Trophoblast cell (in vitro differentiated cells and primary cell): ENCODE measurements at regions not wholly inside any gene's neighbourhood (a gene's known extent, or its start where the extent isn't known, plus 50 kb on each side); places are given as distances from the start of the nearest gene placed in this dataset.
"Not testable (repeated sequence)": the region's sequence is repeated elsewhere in the genome, so short reads cannot be mapped to it uniquely, and the experiment has no call there.

Experiments used
- DNase-seq, 2 donors: peaks; one replicate each; pipeline ENCODE4 v3.0.0-alpha.2; 2016
- H2AFZ ChIP-seq: 2 replicates; pipeline ENCODE4 v1.6.1; 2013; ENCODE audit warnings: low read length, moderate library complexity, mild to moderate bottlenecking; ENCODE audit not compliant: insufficient read depth, poor library complexity
- H2AK5ac ChIP-seq: 2 replicates; pipeline ENCODE4 v1.6.1; 2013; ENCODE audit warnings: mild to moderate bottlenecking, low read length
- H2BK120ac ChIP-seq: 2 replicates; pipeline ENCODE4 v1.6.1; 2013; ENCODE audit warnings: low read length, mild to moderate bottlenecking, moderate library complexity; ENCODE audit not compliant: insufficient read depth, poor library complexity
- H2BK12ac ChIP-seq: 2 replicates; pipeline ENCODE4 v1.6.1; 2013; ENCODE audit warnings: mild to moderate bottlenecking, low read length, moderate library complexity
- H2BK5ac ChIP-seq: 2 replicates; pipeline ENCODE4 v1.6.1; 2013; ENCODE audit warnings: low read length, low read depth, moderate library complexity, mild to moderate bottlenecking; ENCODE audit not compliant: poor library complexity
- H3K14ac ChIP-seq: 2 replicates; pipeline ENCODE4 v1.6.1; 2013; ENCODE audit warnings: mild to moderate bottlenecking, low read length
- H3K18ac ChIP-seq: 2 replicates; pipeline ENCODE4 v1.6.1; 2013; ENCODE audit warnings: mild to moderate bottlenecking, low read length
- H3K23ac ChIP-seq: 2 replicates; pipeline ENCODE4 v1.6.1; 2013; ENCODE audit warnings: low read length
- H3K27ac ChIP-seq: 2 replicates; pipeline ENCODE4 v1.5.1; 2013; ENCODE audit warnings: low read depth, mild to moderate bottlenecking, inconsistent platforms, low read length, moderate library complexity
- H3K27me3 ChIP-seq: 2 replicates; pipeline ENCODE4 v1.6.1; 2013; ENCODE audit warnings: inconsistent platforms, mild to moderate bottlenecking, low read length, moderate library complexity; ENCODE audit not compliant: insufficient read depth
- H3K36me3 ChIP-seq, 2 experiments: 1 replicate in 1 of 2; 2 replicates in 1 of 2; pipeline ENCODE4 v1.6.1; 2013; ENCODE audit warnings: low read length in 2 of 2, mild to moderate bottlenecking in 2 of 2, moderate library complexity in 1 of 2; ENCODE audit not compliant: insufficient read depth in 2 of 2, control insufficient read depth in 1 of 2
- H3K4ac ChIP-seq: 2 replicates; pipeline ENCODE4 v1.6.1; 2013; ENCODE audit warnings: low read depth, mild to moderate bottlenecking, low read length, moderate library complexity
- H3K4me1 ChIP-seq, 2 experiments: 1 replicate in 1 of 2; 2 replicates in 1 of 2; pipeline ENCODE4 v1.6.1; 2013; ENCODE audit warnings: low read length in 2 of 2, mild to moderate bottlenecking in 2 of 2, moderate library complexity in 1 of 2; ENCODE audit not compliant: insufficient read depth in 2 of 2, control insufficient read depth in 1 of 2
- H3K4me2 ChIP-seq: 2 replicates; pipeline ENCODE4 v1.6.1; 2013; ENCODE audit warnings: inconsistent platforms, mild to moderate bottlenecking, low read length, moderate library complexity
- H3K4me3 ChIP-seq: 2 replicates; pipeline ENCODE4 v1.5.1; 2013; ENCODE audit warnings: mild to moderate bottlenecking, low read depth, low read length, inconsistent platforms
- H3K79me1 ChIP-seq: one replicate; pipeline ENCODE4 v1.6.1; 2013; ENCODE audit warnings: low read length
- H3K79me2 ChIP-seq: 2 replicates; pipeline ENCODE4 v1.6.1; 2013; ENCODE audit warnings: low read length, mild to moderate bottlenecking; ENCODE audit not compliant: control insufficient read depth, insufficient read depth, poor library complexity
- H3K9ac ChIP-seq: 2 replicates; pipeline ENCODE4 v1.6.1; 2013; ENCODE audit warnings: mild to moderate bottlenecking, low read length
- H3K9me3 ChIP-seq: 2 replicates; pipeline ENCODE4 v1.6.1; 2013; ENCODE audit warnings: low read depth, mild to moderate bottlenecking, control low read depth, inconsistent platforms, low read length; ENCODE audit not compliant: insufficient read depth
- H4K12ac ChIP-seq: 2 replicates; pipeline ENCODE4 v1.6.1; 2013; ENCODE audit warnings: low read depth, mild to moderate bottlenecking, low read length, moderate library complexity
- H4K8ac ChIP-seq: 2 replicates; pipeline ENCODE4 v1.6.1; 2013; ENCODE audit warnings: low read depth, mild to moderate bottlenecking, low read length, moderate library complexity
- H4K91ac ChIP-seq: one replicate; pipeline ENCODE4 v1.6.1; 2013; ENCODE audit warnings: low read depth, mild to moderate bottlenecking, low read length, moderate library complexity
- WGBS: extraction: QIAGEN DNeasy Blood & Tissue Kit; methylation state at CpG from one replicate; pipeline ENCODE4 v1.1.7; 2013; ENCODE audit warnings: missing lambda C conversion rate; ENCODE audit not compliant: insufficient read length, insufficient coverage; ENCODE audit errors: extremely low coverage; 5-methylcytosine and 5-hydroxymethylcytosine counted together

- not testable (repeated sequence) for H3K4me2 ChIP-seq, H3K18ac ChIP-seq, H2BK5ac ChIP-seq, H3K14ac ChIP-seq, H3K4me1 ChIP-seq, H3K4me3 ChIP-seq, DNase-seq, H3K9me3 ChIP-seq, H3K79me1 ChIP-seq, H2AK5ac ChIP-seq, H3K36me3 ChIP-seq, H3K27me3 ChIP-seq, H3K23ac ChIP-seq, H2BK120ac ChIP-seq, H4K91ac ChIP-seq, H3K9ac ChIP-seq, H4K12ac ChIP-seq, H2BK12ac ChIP-seq, H4K8ac ChIP-seq, H3K79me2 ChIP-seq, H3K27ac ChIP-seq, H3K4ac ChIP-seq, H2AFZ ChIP-seq
- WGBS, result no CpG with 5 or more reads among the region's 6 CpGs
These were observed 549.4 kb downstream of the TRAM1L1 start for GRCh38 chr4:116536024-116536423.

GRCh38 chr4:116531870-116532269 is 553.5 kb downstream of the TRAM1L1 start:
- Histone ChIP-seq H3K27me3 (no peaks in the 10 kb centered on the region), H2AFZ (no peak overlapping the region), H3K27ac (no peak overlapping the region), H4K12ac (no peak overlapping the region), H2BK5ac (no peak overlapping the region), H4K8ac (peak overlapping the region; percentile 38), H3K9ac (no peak overlapping the region), H3K4me1 (no peaks in the 10 kb centered on the region), H3K79me2 (no peaks in the 10 kb centered on the region), H4K91ac (no peak overlapping the region), H2BK12ac (no peak overlapping the region), H3K14ac (no peak overlapping the region), H3K9me3 (no peaks in the 10 kb centered on the region), H3K79me1 (no peaks in the 10 kb centered on the region), H3K4me2 (no peak overlapping the region), H3K4ac (no peak overlapping the region), H2AK5ac (no peak overlapping the region), H3K36me3 (no peaks in the 10 kb centered on the region), H3K23ac (no peak overlapping the region), H3K18ac (no peak overlapping the region), H3K4me3 (no peak overlapping the region), H2BK120ac (no peak overlapping the region)
- no CpG with 5 or more reads among the region's 5 CpGs for WGBS
- DNase-seq, result peak in 1 of 2 donors; percentile 68

GRCh38 chr4:116531026-116531425 is 554.4 kb downstream of the TRAM1L1 start:
- no peak overlapping the region for H3K27ac ChIP-seq
- H3K4me3 ChIP-seq, result no peak overlapping the region
- no peak overlapping the region for H3K4ac ChIP-seq
- H2AK5ac ChIP-seq, result no peak overlapping the region
- no peak overlapping the region for H4K12ac ChIP-seq
- H3K4me1 ChIP-seq, result no peaks in the 10 kb centered on the region
- no peak overlapping the region for H2AFZ ChIP-seq
- H3K14ac ChIP-seq, result no peak overlapping the region
- H3K36me3 ChIP-seq, result no peaks in the 10 kb centered on the region
- H4K8ac ChIP-seq, result no peak overlapping the region
- no peaks in the 10 kb centered on the region for H3K27me3 ChIP-seq
- H2BK120ac ChIP-seq, result no peak overlapping the region
- no peak overlapping the region for H4K91ac ChIP-seq
- H2BK12ac ChIP-seq, result no peak overlapping the region
- H3K23ac ChIP-seq, result no peak overlapping the region
- H3K79me1 ChIP-seq, result no peaks in the 10 kb centered on the region
- H3K18ac ChIP-seq, result no peak overlapping the region
- H3K9me3 ChIP-seq, result no peaks in the 10 kb centered on the region
- no peak overlapping the region for H3K9ac ChIP-seq
- WGBS, result no CpG with 5 or more reads among the region's 3 CpGs
- H2BK5ac ChIP-seq, result no peak overlapping the region
- no peak for DNase-seq
- H3K79me2 ChIP-seq, result no peaks in the 10 kb centered on the region
- no peak overlapping the region for H3K4me2 ChIP-seq

GRCh38 chr4:116530048-116530447 is 555.3 kb downstream of the TRAM1L1 start:
- Histone ChIP-seq H3K4me1 (no peaks in the 10 kb centered on the region), H3K23ac (no peak overlapping the region), H2BK12ac (no peak overlapping the region), H3K27ac (no peak overlapping the region), H3K14ac (no peak overlapping the region), H3K79me2 (no peaks in the 10 kb centered on the region), H4K91ac (no peak overlapping the region), H3K4ac (no peak overlapping the region), H4K8ac (no peak overlapping the region), H2BK120ac (no peak overlapping the region), H3K9me3 (no peaks in the 10 kb centered on the region), H2AFZ (no peak overlapping the region), H3K79me1 (no peaks in the 10 kb centered on the region), H3K4me2 (no peak overlapping the region), H3K27me3 (no peaks in the 10 kb centered on the region), H3K4me3 (no peak overlapping the region), H2BK5ac (no peak overlapping the region), H4K12ac (no peak overlapping the region), H3K9ac (no peak overlapping the region), H3K36me3 (no peaks in the 10 kb centered on the region), H2AK5ac (no peak overlapping the region), H3K18ac (no peak overlapping the region)
- WGBS, result no CpG with 5 or more reads among the region's 2 CpGs
- no peak for DNase-seq
